ENCODE measurements at regions not wholly inside any gene's neighbourhood (a gene's known extent, or its start where the extent isn't known, plus 50 kb on each side); places are given as distances from the start of the nearest gene placed in this dataset.
"Not testable (repeated sequence)": the region's sequence is repeated elsewhere in the genome, so short reads cannot be mapped to it uniquely, and the experiment has no call there.

GRCh38 chr12:124092532-124092931, 119.5 kb downstream of the ZNF664 start:
- not testable (repeated sequence) for TF ChIP-seq CTCF, POLR2A (IDR thresholded peaks at IDR 0.05)
